Gastroesophageal sphincter (tissue), 4 donors: ENCODE measurements at regions not wholly inside any gene's neighbourhood (a gene's known extent, or its start where the extent isn't known, plus 50 kb on each side); places are given as distances from the start of the nearest gene placed in this dataset.
"Not testable (repeated sequence)": the region's sequence is repeated elsewhere in the genome, so short reads cannot be mapped to it uniquely, and the experiment has no call there.

Source experiments
- ATAC-seq: fragments of 150-250 bp; one replicate; pipeline ENCODE4 v1.9.1; 2016; ENCODE audit warnings: mild to moderate bottlenecking, moderate library complexity
- H3K27ac ChIP-seq, 4 donors: fragments of 200-600 bp; sonication (generic) in 3 of 4; 1 replicate in 3 of 4; 2 replicates in 1 of 4; pipeline ENCODE4 v1.5.1; 2016 to 2019
- H3K27me3 ChIP-seq: fragments of 200-600 bp; sonication (generic); one replicate; pipeline ENCODE4 v1.5.1; 2019
- H3K36me3 ChIP-seq, 2 donors: fragments of 200-600 bp; sonication (generic); one replicate each; pipeline ENCODE4 v1.5.1; 2019; ENCODE audit warnings: control low read depth in 1 of 2
- H3K4me1 ChIP-seq, 3 donors: fragments of 200-600 bp; sonication (generic); 1 replicate in 2 of 3; 2 replicates in 1 of 3; pipeline ENCODE4 v1.5.1; 2016 to 2019; ENCODE audit warnings: control low read depth in 2 of 3
- H3K4me3 ChIP-seq, 2 donors: fragments of 200-600 bp; sonication (generic); one replicate each; pipeline ENCODE4 v1.5.1; 2019; ENCODE audit warnings: mild to moderate bottlenecking in 1 of 2, moderate library complexity in 1 of 2
- H3K9me3 ChIP-seq, 3 donors: fragments of 200-600 bp; sonication (generic); one replicate each; pipeline ENCODE4 v1.5.1; 2017 to 2019; ENCODE audit warnings: control low read depth in 2 of 3
- EP300 ChIP-seq: sonication (generic); formaldehyde crosslinking; IDR thresholded peaks from one replicate; pipeline ENCODE4 v1.6.1; 2017; ENCODE audit warnings: antibody characterized with exemption, mild to moderate bottlenecking
- POLR2A ChIP-seq, 2 donors: fragments of 450-650 bp; IDR thresholded peaks; one replicate each; pipeline ENCODE4 v1.6.1; 2017; ENCODE audit warnings: antibody characterized with exemption in 2 of 2, mild to moderate bottlenecking in 2 of 2, moderate library complexity in 1 of 2
- POLR2AphosphoS5 ChIP-seq: sonication (generic); formaldehyde crosslinking; IDR thresholded peaks from one replicate; pipeline ENCODE4 v1.6.1; 2017; ENCODE audit warnings: antibody characterized with exemption
- WGBS, 2 donors: methylation state at CpG; one replicate each; pipeline ENCODE4 v1.1.5; 2018; ENCODE audit warnings: low coverage in 1 of 2; 5-methylcytosine and 5-hydroxymethylcytosine counted together
- TF ChIP-seq, protein P1 (sequence below), 4 experiments: fragments of 200-600 bp in 2 of 4; fragments of 450-650 bp in 2 of 4; sonication (generic) in 1 of 4; IDR thresholded peaks; one replicate each; pipeline ENCODE4 v1.5.1; 2017 to 2019; ENCODE audit warnings: antibody characterized with exemption in 4 of 4, mild to moderate bottlenecking in 2 of 4, moderate library complexity in 2 of 4

GRCh38 chr12:34108405-34108803, 86.1 kb downstream of the ALG10 start:
- H3K27me3 ChIP-seq = peaks cover 50% of the 10 kb centered on the region
- ATAC-seq = no peak
- TF ChIP-seq, protein P1, sequence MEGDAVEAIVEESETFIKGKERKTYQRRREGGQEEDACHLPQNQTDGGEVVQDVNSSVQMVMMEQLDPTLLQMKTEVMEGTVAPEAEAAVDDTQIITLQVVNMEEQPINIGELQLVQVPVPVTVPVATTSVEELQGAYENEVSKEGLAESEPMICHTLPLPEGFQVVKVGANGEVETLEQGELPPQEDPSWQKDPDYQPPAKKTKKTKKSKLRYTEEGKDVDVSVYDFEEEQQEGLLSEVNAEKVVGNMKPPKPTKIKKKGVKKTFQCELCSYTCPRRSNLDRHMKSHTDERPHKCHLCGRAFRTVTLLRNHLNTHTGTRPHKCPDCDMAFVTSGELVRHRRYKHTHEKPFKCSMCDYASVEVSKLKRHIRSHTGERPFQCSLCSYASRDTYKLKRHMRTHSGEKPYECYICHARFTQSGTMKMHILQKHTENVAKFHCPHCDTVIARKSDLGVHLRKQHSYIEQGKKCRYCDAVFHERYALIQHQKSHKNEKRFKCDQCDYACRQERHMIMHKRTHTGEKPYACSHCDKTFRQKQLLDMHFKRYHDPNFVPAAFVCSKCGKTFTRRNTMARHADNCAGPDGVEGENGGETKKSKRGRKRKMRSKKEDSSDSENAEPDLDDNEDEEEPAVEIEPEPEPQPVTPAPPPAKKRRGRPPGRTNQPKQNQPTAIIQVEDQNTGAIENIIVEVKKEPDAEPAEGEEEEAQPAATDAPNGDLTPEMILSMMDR (IDR thresholded peaks at IDR 0.05) = no peak
- TF ChIP-seq EP300 (no peak), POLR2AphosphoS5 (no peak), POLR2A (IDR thresholded peaks at IDR 0.05) (no peak)
- no peaks in the 10 kb centered on the region for H3K4me1 ChIP-seq
- no peak overlapping the region for H3K27ac ChIP-seq
- H3K9me3 ChIP-seq = no peaks in the 10 kb centered on the region
- no CpG with 5 or more reads among the region's 24 CpGs for WGBS, 2 donors
- H3K36me3 ChIP-seq = no peaks in the 10 kb centered on the region
- no peak overlapping the region for H3K4me3 ChIP-seq

DNA sequence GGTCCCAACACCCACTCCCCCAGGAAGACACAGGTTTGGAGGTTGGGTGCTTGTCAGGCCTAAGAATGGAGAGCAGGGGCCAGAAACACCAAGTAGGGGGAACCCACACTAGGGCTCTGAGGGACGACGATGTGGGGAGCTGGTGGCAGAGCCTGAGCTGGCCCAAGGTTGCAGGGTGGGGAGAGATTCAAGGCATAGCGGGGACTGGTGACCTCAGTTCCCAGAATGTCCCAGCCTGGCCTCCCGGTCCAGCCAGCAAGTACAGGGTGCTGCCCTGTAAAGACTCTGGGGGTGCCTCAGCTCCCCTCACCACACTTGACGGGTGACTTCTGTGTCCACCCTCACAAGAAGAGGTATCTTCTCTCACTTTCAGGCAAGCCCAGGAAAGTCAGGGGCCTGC, 86.7 kb downstream of the ALG10 start:
- Histone ChIP-seq H3K27ac (no peak overlapping the region), H3K9me3 (no peaks in the 10 kb centered on the region), H3K36me3 (no peaks in the 10 kb centered on the region), H3K4me3 (no peak overlapping the region), H3K27me3 (peaks cover 50% of the 10 kb centered on the region), H3K4me1 (no peaks in the 10 kb centered on the region)
- TF ChIP-seq EP300 (no peak), POLR2AphosphoS5 (no peak), POLR2A (IDR thresholded peaks at IDR 0.05) (no peak)
- TF ChIP-seq, protein P1 (IDR thresholded peaks at IDR 0.05) = no peak
- WGBS, 2 donors = 75 to 100% methylated on average over 2 to 5 of the region's 5 CpGs
- ATAC-seq = no peak

DNA sequence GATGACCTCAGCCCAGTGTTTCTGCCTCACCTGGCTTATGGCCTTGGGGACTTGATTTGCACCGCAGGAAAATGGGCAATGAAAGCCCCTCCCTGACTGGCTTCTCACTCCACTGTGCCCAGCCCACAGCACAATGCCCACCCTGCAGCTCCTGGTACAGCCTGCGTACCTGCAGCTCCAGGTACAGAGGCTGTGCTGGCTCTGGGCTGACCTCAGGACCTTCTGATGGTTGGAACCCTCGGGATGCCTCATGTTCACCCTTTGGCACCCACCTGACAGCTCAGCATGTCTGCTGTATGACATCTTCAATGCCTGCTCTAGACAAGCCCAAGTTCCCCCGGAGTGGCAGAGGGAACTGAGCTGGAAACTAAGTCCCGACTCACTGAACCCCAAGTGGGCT, 87.1 kb downstream of the ALG10 start:
- no peak for ATAC-seq
- Histone ChIP-seq H3K27me3 (peaks cover 50% of the 10 kb centered on the region), H3K4me1 (no peaks in the 10 kb centered on the region), H3K9me3 (no peaks in the 10 kb centered on the region), H3K36me3 (no peaks in the 10 kb centered on the region), H3K4me3 (no peak overlapping the region), H3K27ac (no peak overlapping the region)
- WGBS, 2 donors = 45% methylated on average over 2 of the region's 5 CpGs; no CpG with 5 or more reads in 1 of the 2 donors
- TF ChIP-seq, protein P1 (IDR thresholded peaks at IDR 0.05) = no peak
- TF ChIP-seq POLR2A (IDR thresholded peaks at IDR 0.05) (no peak), EP300 (no peak), POLR2AphosphoS5 (no peak)

GRCh38 chr12:34109909-34110531, 87.7 kb downstream of the ALG10 start:
- H3K27me3 ChIP-seq = peaks cover 50% of the 10 kb centered on the region
- ATAC-seq, H3K27ac ChIP-seq, H3K36me3 ChIP-seq, H3K4me3 ChIP-seq, H3K9me3 ChIP-seq, H3K4me1 ChIP-seq: not testable (repeated sequence)
- 82% methylated on average over 7 of the region's 8 CpGs; no CpG with 5 or more reads in 1 of the 2 donors for WGBS, 2 donors

GRCh38 chr12:34119366-34119765, 97.1 kb downstream of the ALG10 start:
- Histone ChIP-seq H3K27ac (no peak overlapping the region), H3K36me3 (no peaks in the 10 kb centered on the region), H3K4me3 (no peak overlapping the region), H3K4me1 (no peaks in the 10 kb centered on the region), H3K9me3 (no peaks in the 10 kb centered on the region), H3K27me3 (no peaks in the 10 kb centered on the region)
- 85 to 95% methylated on average over 4 to 5 of the region's 5 CpGs for WGBS, 2 donors
- no peak for TF ChIP-seq POLR2A (IDR thresholded peaks at IDR 0.05)
- no peak for TF ChIP-seq POLR2AphosphoS5
- TF ChIP-seq, protein P1 (IDR thresholded peaks at IDR 0.05) = no peak
- no peak for TF ChIP-seq EP300
- no peak for ATAC-seq
